HG02642 (cell line): ENCODE measurements at regions not wholly inside any gene's neighbourhood (a gene's known extent, or its start where the extent isn't known, plus 50 kb on each side); places are given as distances from the start of the nearest gene placed in this dataset.

Experiments
- ATAC-seq: cut with Tn5 transposase; IDR thresholded peaks from one replicate; pipeline ENCODE4 v1.9.1; 2021; ENCODE audit warnings: mild to moderate bottlenecking; ENCODE audit not compliant: unreplicated experiment, poor library complexity

DNA sequence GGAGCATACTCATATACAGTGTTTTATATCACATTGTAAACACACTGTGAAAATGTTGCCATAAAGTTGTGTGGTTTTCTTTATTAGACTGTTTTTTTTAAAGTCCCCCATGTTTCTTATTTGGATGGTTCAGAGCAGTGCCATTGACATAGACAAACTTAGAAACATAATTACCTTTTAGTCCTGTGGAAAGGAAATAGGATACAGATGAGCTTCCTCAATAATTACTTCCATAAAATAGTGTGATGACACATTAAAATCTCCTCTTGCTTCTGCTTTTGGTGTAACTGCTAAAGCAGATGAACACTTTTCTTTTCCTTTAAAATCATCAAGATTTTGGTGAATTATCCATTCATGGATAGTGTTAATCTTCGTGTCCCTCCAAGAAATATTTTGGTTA is 52.9 kb upstream of the LIMCH1 start:
- no peak for ATAC-seq

DNA sequence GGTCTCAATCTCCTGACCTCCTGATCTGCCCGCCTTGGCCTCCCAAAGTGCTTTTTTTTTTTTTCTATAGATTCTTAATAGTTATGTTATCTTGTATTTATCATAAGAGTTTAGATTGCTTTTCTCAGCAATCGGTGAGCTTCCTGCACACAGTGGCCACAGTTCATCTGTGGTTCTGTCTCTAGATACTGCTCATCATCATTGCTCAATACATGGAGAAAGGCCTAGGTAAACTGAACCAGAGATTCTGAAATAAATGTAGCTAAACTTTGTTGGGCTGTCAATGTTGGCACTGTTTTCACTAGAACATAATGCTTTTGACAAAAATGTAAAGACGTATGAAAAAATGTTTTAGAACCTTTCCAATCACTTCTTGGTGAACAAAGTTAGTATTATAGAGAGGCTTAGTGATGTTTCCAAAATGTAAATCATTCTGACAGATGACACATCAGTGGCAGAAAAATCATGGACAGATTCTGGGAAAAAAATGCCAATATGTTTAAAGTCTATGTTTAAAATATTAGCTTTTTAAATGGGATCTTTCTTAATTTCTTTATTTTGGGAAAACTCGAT is 50.0 kb upstream of the LIMCH1 start:
- ATAC-seq: no peak
